Endothelial cell of umbilical vein (primary cell): ENCODE measurements at regions not wholly inside any gene's neighbourhood (a gene's known extent, or its start where the extent isn't known, plus 50 kb on each side); places are given as distances from the start of the nearest gene placed in this dataset.

Experiments
- BruUV-seq: library from RNA; stranded (reverse); fragments of 400-500 nt; replicated peaks from 2 replicates; lab custom pipeline; 2021; lab: Mats Ljungman, UMichigan
- CTCF ChIA-PET: fragments of 300-600, 350-600 bp; sonication (Branson Sonifier 250); formaldehyde crosslinking; loops from one replicate; lab custom pipeline; 2021; ENCODE audit warnings: antibody characterized with exemption, inconsistent platforms; lab: Charles Lee
- POLR2A ChIA-PET: fragments of 300-600, 350-600 bp; sonication (Branson Sonifier 250); formaldehyde crosslinking; loops from one replicate; lab custom pipeline; 2021; ENCODE audit warnings: antibody characterized with exemption, inconsistent platforms; lab: Charles Lee
- DNase-seq: peaks from one replicate; pipeline ENCODE4 v3.0.0-alpha.2; 2011; ENCODE audit warnings: low read depth, low spot score
- FAIRE-seq: peaks from 2 replicates; lab custom pipeline; 2011; peaks lifted over from hg19 to GRCh38; lab: Jason Lieb, UNC
- H2AFZ ChIP-seq: 2 replicates; pipeline ENCODE4 v1.6.0; 2012; ENCODE audit warnings: low read depth, low read length, control low read depth, inconsistent platforms
- H3K27ac ChIP-seq: 2 replicates; pipeline ENCODE4 v1.5.1; 2011; ENCODE audit warnings: low read depth, mild to moderate bottlenecking, control low read depth, low read length, moderate library complexity; ENCODE audit not compliant: insufficient read depth
- H3K27me3 ChIP-seq, 2 experiments: 2 replicates each; pipeline versions ENCODE4 v1.6.0 to v1.6.1; 2011; ENCODE audit warnings: low read length in 2 of 2, mixed read lengths in 1 of 2; ENCODE audit not compliant: control insufficient read depth in 2 of 2, insufficient read depth in 2 of 2
- H3K36me3 ChIP-seq, 2 experiments: 2 replicates in 1 of 2; 3 replicates in 1 of 2; pipeline ENCODE4 v1.5.1; 2011; ENCODE audit warnings: low read length in 2 of 2, mild to moderate bottlenecking in 1 of 2, moderate library complexity in 1 of 2; ENCODE audit not compliant: control insufficient read depth in 2 of 2, insufficient read depth in 2 of 2; ENCODE audit errors: extremely low read depth in 1 of 2
- H3K4me1 ChIP-seq: 3 replicates; pipeline ENCODE4 v1.5.1; 2011; ENCODE audit warnings: mild to moderate bottlenecking, low read length; ENCODE audit not compliant: control insufficient read depth, insufficient read depth; ENCODE audit errors: extremely low read depth
- H3K4me2 ChIP-seq: 2 replicates; pipeline ENCODE4 v1.6.1; 2011; ENCODE audit warnings: low read length, control low read depth, mixed read lengths; ENCODE audit not compliant: insufficient read depth
- H3K4me3 ChIP-seq, 3 experiments: fragments of 200-600 bp in 1 of 3; sonication (generic), shearing (Covaris generic) in 1 of 3; replicated peaks in 1 of 3; 2 replicates each; pipeline ENCODE4 v1.5.1; 2011 to 2016; ENCODE audit warnings: control low read depth in 3 of 3, low read length in 3 of 3, mild to moderate bottlenecking in 2 of 3, inconsistent platforms in 1 of 3, low read depth in 1 of 3, moderate library complexity in 1 of 3; ENCODE audit not compliant: insufficient read depth in 1 of 3
- H3K79me2 ChIP-seq: 2 replicates; pipeline ENCODE4 v1.6.0; 2012; ENCODE audit warnings: low read length, inconsistent platforms; ENCODE audit not compliant: control insufficient read depth, insufficient read depth
- H3K9ac ChIP-seq: replicated peaks from 2 replicates; pipeline ENCODE3; 2011; ENCODE audit warnings: low read length, control low read depth; ENCODE audit not compliant: insufficient read depth; ENCODE audit errors: extremely low read depth
- H3K9me1 ChIP-seq: replicated peaks from 3 replicates; pipeline ENCODE4 v1.6.0; 2011; ENCODE audit warnings: mild to moderate bottlenecking, low read length; ENCODE audit not compliant: control insufficient read depth, insufficient read depth; ENCODE audit errors: extremely low read depth
- H3K9me3 ChIP-seq: replicated peaks from 2 replicates; pipeline ENCODE4 v1.5.1; 2012; ENCODE audit warnings: low read length, inconsistent platforms; ENCODE audit not compliant: control insufficient read depth, insufficient read depth
- H4K20me1 ChIP-seq: replicated peaks from 2 replicates; pipeline ENCODE3; 2011; ENCODE audit warnings: mild to moderate bottlenecking, low read length; ENCODE audit not compliant: control insufficient read depth, insufficient read depth; ENCODE audit errors: extremely low read depth
- CTCF ChIP-seq, 2 donors: IDR thresholded peaks; 1 replicate in 1 of 2; 2 replicates in 1 of 2; pipeline ENCODE4 v1.5.1; 2011; ENCODE audit warnings: low read length in 2 of 2, mild to moderate bottlenecking in 2 of 2, moderate library complexity in 2 of 2, control low read depth in 1 of 2, inconsistent platforms in 1 of 2, low read depth in 1 of 2; ENCODE audit not compliant: insufficient read depth in 1 of 2; ENCODE audit errors: extremely low read depth in 1 of 2
- EZH2 ChIP-seq: IDR thresholded peaks from 2 replicates; pipeline ENCODE4 v1.6.1; 2012; ENCODE audit warnings: borderline replicate concordance, low read depth, mild to moderate bottlenecking, moderate library complexity, low read length, inconsistent platforms; ENCODE audit not compliant: severe bottlenecking
- FOS ChIP-seq: IDR thresholded peaks from 2 replicates; pipeline ENCODE4 v1.6.1; 2011; ENCODE audit warnings: mild to moderate bottlenecking, low read length, moderate library complexity, borderline replicate concordance; ENCODE audit not compliant: insufficient read depth
- GATA2 ChIP-seq: IDR thresholded peaks from 2 replicates; pipeline ENCODE4 v1.7.0; 2011; ENCODE audit warnings: low read depth, mild to moderate bottlenecking, moderate library complexity, mixed read lengths, low read length; ENCODE audit not compliant: insufficient read length, insufficient read depth
- JUN ChIP-seq: IDR thresholded peaks from 2 replicates; pipeline ENCODE4 v1.6.1; 2011; ENCODE audit warnings: borderline replicate concordance, low read depth; ENCODE audit not compliant: insufficient read length, insufficient read depth
- MAX ChIP-seq: IDR thresholded peaks from 2 replicates; pipeline ENCODE4 v1.6.1; 2011; ENCODE audit not compliant: insufficient read depth, insufficient read length
- MYC ChIP-seq: IDR thresholded peaks from one replicate; pipeline ENCODE4 v1.6.1; 2011; ENCODE audit warnings: mild to moderate bottlenecking, low read depth, low read length
- POLR2A ChIP-seq: IDR thresholded peaks from 2 replicates; pipeline ENCODE4 v1.6.1; 2012; ENCODE audit warnings: low read depth, mild to moderate bottlenecking, control low read depth, low read length
- POLR2AphosphoS5 ChIP-seq: IDR thresholded peaks from 2 replicates; pipeline ENCODE4 v1.6.1; 2012; ENCODE audit warnings: low read depth, mild to moderate bottlenecking, control low read depth, low read length, moderate library complexity; ENCODE audit not compliant: insufficient read depth
- dilution Hi-C: fragments of 300-500 bp; cut with MboI; formaldehyde crosslinking; loops from one replicate; pipeline ENCODE4 v1.15.0; 2019; ENCODE audit warnings: low sequenced_read_pairs; ENCODE audit not compliant: extremely low pct_ligation_motif_present
- intact Hi-C: fragments of 100-400 bp; cut with micrococcal nuclease; formaldehyde crosslinking; loops from one replicate; pipeline ENCODE4 v1.10.0; 2022

GRCh38 chr13:50671497-50671850 is 172.0 kb downstream of the DLEU7 start:
- BruUV-seq = no TSS peak
- no peak for DNase-seq
- no peak for FAIRE-seq

More at GRCh38 chr13:50671497-50671850, 172.0 kb downstream of the DLEU7 start:
- intact Hi-C loops (no loop called here), dilution Hi-C loops (no loop called here)
- Histone ChIP-seq H3K79me2 (no peaks in the 10 kb centered on the region), H4K20me1 (no peaks in the 10 kb centered on the region), H3K27me3 (no peaks in the 10 kb centered on the region), H3K4me1 (peaks cover 15% of the 10 kb centered on the region), H3K27ac (no peak overlapping the region), H3K9ac (no peak overlapping the region), H3K9me3 (no peaks in the 10 kb centered on the region), H2AFZ (no peak overlapping the region), H3K36me3 (no peaks in the 10 kb centered on the region), H3K4me3 (no peak overlapping the region), H3K4me2 (no peak overlapping the region), H3K9me1 (no peaks in the 10 kb centered on the region)
- TF ChIP-seq GATA2 (no peak), POLR2AphosphoS5 (no peak), MYC (no peak), POLR2A (no peak), MAX (no peak), FOS (no peak), CTCF (IDR thresholded peaks at IDR 0.05; ENCODE audit: extremely low read depth in 1 of 2, insufficient read depth in 1 of 2, low read depth in 1 of 2, low read length in 2 of 2) (no peak), EZH2 (no peak), JUN (no peak)
- CTCF ChIA-PET = no interaction called here
- POLR2A ChIA-PET = no interaction called here
